Activated CD4-positive, alpha-beta T cell treated with anti-CD3 and anti-CD28 coated beads for 48 hours (primary cell): ENCODE measurements at regions not wholly inside any gene's neighbourhood (a gene's known extent, or its start where the extent isn't known, plus 50 kb on each side); places are given as distances from the start of the nearest gene placed in this dataset.

Experiments
- DNase-seq: peaks from one replicate; pipeline ENCODE4 v3.0.0-alpha.2; 2020

GRCh38 chr1:213375002-213375401, 324.0 kb downstream of the RPS6KC1 start:
- DNase-seq: no peak

DNA sequence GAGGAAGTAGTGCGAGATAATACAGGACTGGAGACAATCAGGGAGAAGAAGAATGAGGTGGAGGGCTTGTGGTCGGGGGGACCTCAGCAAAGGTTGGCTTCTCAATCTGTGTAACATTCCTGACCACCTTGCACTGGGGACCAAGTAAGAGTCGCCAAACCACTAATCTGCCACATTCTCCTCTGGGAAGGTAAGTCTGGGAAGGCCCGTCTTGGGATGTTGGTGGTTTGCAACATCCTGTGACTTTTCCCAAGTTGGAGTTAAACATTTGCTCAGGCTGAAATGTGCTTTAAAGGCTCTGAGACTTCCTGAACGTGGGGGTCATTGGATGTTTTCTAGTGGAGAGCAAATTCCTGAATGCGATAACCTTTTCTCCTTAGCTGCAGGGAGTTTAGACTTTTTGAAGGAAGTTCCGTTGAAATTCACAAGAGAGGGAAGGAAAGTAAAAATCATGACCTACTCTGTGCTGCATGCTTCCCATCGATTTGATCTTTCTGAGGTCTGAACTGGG, 325.9 kb downstream of the RPS6KC1 start:
- no peak for DNase-seq

GRCh38 chr1:213380865-213381264, 329.8 kb downstream of the RPS6KC1 start:
- no peak for DNase-seq

DNA sequence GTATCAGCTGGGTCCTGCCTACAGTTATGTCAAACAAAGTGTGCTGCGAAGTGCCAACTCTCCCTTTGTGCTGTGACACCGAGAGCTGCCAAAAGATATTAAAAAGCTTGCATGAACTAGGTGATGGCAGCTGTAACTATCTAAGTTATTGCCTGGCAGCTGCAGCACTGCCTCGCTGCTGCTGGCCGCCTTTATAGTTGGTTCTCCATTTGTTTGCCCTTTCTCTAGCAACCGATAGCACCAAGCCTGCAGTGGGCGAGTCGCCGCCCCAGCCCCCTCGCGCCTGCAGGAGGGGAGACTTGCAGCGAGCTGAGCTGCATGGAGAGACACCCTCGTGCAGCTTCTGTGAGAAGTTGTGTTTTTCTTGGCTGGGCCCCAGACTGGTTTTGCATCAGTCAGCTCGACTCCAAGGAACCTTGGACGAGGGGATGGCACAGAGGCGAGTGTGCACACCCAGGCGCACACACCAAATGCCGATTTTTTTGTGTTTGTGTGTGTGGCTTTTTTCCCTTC, 330.6 kb downstream of the RPS6KC1 start:
- DNase-seq: no peak

DNA sequence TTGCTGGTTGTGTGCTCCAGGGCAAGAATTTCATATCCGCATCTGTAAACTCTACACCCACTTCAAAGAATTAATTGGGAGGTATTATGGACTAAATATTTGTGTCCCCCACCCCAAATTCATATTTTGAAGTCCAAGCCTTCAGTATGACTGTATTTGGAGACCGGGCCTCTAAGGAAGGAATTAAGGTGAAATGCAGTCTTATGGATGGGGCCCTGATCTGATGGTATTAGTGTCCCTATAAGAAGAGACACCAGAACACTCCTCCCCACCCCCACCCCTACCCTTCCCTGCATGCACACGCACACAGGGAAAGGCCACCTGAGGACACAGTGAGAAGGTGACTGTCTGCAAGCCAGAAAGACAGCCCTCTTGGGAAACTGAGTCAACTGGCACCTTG, 332.4 kb downstream of the RPS6KC1 start:
- DNase-seq: no peak

GRCh38 chr1:213385201-213385600, 334.2 kb downstream of the RPS6KC1 start:
- DNase-seq: no peak

- DNase-seq: no peak
These were observed 334.8 kb downstream of the RPS6KC1 start for GRCh38 chr1:213385806-213386324.

GRCh38 chr1:213387380-213388015, 336.5 kb downstream of the RPS6KC1 start:
- no peak for DNase-seq

DNA sequence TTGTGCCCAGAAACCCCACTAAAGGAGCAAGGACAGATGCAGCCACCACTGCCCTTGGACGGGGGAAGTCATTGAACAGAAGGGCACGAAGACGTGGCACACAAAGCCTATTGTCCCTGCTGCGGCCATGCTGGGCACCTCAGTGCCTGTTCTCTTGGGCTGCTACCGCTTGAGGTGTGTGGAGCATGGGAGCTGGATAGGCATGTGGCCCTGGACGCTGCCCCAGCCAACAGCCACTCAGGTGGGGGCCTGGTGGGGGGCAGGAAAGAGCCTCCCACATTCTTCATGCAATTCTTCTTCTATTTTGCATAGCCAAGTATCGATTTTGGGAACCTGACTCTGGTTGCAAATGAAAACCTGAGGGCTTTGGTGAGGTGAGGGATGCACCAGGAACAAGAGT, 337.2 kb downstream of the RPS6KC1 start:
- no peak for DNase-seq

- no peak for DNase-seq
These were observed 338.1 kb downstream of the RPS6KC1 start for GRCh38 chr1:213389061-213389581.

DNA sequence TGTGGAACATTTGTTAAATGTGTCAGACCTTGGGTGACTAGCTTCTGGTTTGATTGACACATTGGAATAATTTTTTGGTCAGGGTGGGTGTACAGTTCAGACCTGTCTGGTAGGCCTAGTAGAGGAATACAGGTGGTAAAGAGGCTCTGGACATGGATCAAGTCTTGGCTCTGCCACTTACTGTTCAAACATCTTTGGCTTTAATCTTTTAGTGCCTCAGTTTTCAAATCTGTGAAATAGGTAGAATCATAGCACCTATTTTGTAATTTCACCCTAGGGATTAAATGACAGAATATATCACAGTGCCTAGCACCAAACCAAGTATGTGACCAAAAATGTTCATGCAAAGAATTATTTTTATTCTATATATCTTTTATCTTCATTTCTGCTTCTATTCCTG, 340.4 kb downstream of the RPS6KC1 start:
- DNase-seq: no peak

GRCh38 chr1:213393860-213394259, 342.8 kb downstream of the RPS6KC1 start:
- no peak for DNase-seq

- DNase-seq: no peak
These were observed 343.8 kb downstream of the RPS6KC1 start for GRCh38 chr1:213394837-213395236.

DNA sequence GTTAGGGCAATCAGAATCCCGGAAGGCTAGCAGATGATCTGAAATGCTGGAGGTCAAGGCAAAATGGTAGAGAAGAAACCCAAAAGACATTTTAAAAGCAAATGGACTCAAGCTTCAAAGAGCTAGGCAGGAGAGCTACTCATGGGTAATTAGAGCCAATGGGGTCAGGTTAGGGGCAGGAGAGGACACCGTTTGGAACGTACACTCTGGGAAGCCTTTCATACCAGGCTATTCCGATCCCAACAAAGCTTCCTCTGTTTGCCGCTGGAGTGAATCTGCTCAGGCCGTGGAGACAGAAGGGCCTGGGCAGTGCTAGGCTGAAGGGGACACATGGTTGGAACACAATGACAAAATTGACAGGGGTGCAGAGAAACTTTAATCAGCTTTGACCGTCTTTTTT, 346.6 kb downstream of the RPS6KC1 start:
- no peak for DNase-seq

DNA sequence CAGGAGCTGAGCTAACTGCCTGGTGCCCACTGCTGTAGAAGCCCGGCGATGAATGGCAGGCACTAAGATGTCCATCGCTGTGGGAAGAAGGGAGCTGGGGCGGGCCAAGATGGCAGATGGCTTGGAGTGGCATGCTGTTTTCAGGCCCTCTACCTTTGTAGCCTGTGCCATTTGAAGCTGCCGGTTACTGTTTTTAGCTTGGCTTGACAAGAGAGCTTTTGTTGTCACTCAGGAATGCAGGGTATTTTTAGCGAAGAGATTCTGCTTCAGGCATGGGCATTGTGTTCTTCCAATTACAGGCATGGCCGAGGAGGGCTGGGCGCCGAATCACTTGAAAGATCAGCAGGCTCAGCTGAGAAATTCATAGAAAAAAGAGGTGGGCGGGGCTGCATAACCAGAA, 348.7 kb downstream of the RPS6KC1 start:
- no peak for DNase-seq

DNA sequence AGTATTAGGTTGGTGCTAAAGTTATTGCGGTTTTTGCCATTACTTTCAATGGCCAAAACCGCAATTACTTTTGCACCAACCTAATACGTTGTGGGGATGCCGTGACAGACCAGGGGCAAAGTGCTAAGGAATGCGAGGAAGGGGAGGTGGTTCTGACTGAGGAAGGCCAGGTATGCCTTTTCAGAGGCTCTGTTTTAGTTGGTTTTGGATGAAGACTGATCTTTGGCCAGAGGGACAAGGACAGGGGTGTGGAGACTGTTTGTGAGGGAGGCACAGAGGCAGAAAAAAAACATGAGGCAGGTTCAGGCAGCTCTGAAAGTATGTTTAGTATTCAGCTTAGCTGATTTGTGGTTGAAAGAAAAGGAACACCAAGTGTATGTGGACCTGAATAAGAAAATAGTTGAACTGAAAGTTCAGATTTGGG, 358.2 kb downstream of the RPS6KC1 start:
- no peak for DNase-seq

DNA sequence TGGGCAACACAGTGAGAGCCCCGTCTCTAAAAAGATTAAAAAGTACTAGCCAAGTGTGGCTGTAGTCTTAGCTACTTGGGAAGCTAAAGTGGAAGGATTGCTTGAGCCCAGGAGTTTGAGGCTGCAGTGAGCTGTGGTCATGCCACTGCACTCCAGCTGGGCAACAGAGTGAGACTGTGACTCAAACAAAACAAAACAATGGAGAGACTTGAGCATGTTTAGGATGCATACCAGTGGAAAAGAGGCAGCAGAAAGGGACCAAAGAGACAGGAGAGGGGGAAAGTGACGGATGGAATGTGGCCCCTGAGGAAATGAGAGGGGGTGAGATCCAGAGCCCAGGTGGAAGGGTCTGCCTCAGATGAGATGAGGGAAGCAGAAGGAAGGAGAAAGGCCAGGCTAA, 358.9 kb downstream of the RPS6KC1 start:
- no peak for DNase-seq

DNA sequence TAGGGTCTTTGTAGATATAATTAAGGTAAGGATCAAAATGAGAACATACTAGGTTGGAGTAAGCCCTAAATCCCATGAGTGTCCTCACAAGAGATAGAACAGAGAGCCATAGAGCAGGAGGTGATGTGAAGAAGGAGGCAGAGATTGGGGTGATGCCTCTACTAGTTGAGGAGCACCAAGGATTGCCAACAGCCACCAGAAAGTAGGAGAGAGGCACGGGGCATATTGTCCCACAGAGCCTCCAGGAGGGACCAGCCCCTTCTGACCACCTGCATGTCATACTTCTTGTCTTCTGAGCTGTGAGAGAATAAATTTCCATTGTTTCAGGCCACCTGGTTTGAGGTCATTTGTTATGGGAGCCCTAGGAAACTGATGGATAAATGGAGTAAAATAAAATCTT, 363.3 kb downstream of the RPS6KC1 start:
- DNase-seq: no peak

DNA sequence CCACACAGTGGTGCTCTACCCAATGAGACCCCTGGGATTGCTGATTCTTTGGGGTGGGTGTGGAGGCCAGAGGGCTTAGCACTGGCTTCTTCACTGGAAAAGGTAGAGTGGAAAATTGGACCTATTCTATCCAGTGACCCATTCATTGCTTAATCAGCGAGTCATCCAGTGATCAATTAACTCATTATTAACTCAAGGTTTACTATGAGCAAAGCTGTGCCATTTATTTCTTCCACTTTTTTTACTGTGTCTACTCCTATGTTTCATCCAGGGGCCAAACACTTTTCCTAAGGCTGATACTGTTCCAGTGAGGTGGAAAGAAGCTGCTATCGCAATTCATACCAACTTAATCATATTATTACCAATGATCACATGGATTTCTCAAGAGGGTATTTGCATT, 363.9 kb downstream of the RPS6KC1 start:
- no peak for DNase-seq

- DNase-seq: no peak
These were observed 364.8 kb downstream of the RPS6KC1 start for GRCh38 chr1:213415691-213416380.

- DNase-seq: no peak
These were observed 365.6 kb downstream of the RPS6KC1 start for GRCh38 chr1:213416461-213417224.

DNA sequence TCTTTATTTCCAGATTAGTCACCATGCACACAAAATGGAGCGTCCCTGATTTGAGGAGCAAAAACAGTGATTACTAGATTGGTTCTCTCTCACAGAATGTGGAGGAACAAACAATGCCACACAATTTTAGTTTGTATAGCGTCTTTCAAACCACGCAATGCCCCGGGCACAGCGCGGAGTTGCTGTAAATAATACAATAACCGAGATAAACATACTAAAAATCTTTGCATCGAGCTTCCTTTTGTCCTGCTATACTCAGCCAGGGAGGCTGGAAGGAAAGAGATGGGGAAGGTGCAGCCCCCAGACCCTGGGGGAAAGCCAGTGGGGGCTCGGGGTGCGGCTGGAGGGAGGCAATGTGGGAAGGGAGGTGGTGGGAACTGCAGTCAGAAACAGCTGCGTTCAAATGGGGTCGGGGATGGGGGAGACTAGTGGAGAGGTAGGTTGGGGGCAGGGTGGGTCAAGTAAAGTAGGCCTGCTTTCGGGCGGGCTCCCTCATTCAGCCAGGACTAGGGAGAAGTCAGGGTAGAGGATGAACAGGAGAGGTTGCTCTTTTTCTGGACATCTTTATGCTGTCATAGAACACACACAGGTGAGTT, 366.3 kb downstream of the RPS6KC1 start:
- DNase-seq: no peak

GRCh38 chr1:213417846-213418245, 366.8 kb downstream of the RPS6KC1 start:
- DNase-seq: no peak
